HEK293T (cell line): ENCODE measurements at regions not wholly inside any gene's neighbourhood (a gene's known extent, or its start where the extent isn't known, plus 50 kb on each side); places are given as distances from the start of the nearest gene placed in this dataset.

Source experiments
- ARNT ChIP-seq: fragments of 450-650 bp; IDR thresholded peaks from 2 replicates; pipeline ENCODE4 v1.6.1; 2017; ENCODE audit warnings: mild to moderate bottlenecking
- BHLHE40 ChIP-seq: fragments of 450-650 bp; IDR thresholded peaks from 2 replicates; pipeline ENCODE4 v1.6.1; 2016; ENCODE audit warnings: mild to moderate bottlenecking, moderate library complexity, borderline replicate concordance
- CTBP1 ChIP-seq: fragments of 450-650 bp; IDR thresholded peaks from 2 replicates; pipeline ENCODE4 v1.6.1; 2016; ENCODE audit warnings: borderline replicate concordance
- ELF4 ChIP-seq: fragments of 450-650 bp; IDR thresholded peaks from 2 replicates; pipeline ENCODE4 v1.6.1; 2017; ENCODE audit warnings: antibody characterized with exemption
- FOXA1 ChIP-seq: fragments of 450-650 bp; IDR thresholded peaks from 2 replicates; pipeline ENCODE4 v1.6.1; 2016; ENCODE audit warnings: mild to moderate bottlenecking
- FOXK2 ChIP-seq: fragments of 450-650 bp; IDR thresholded peaks from 2 replicates; pipeline ENCODE4 v1.6.1; 2016; ENCODE audit warnings: mild to moderate bottlenecking
- FOXM1 ChIP-seq: fragments of 450-650 bp; IDR thresholded peaks from 2 replicates; pipeline ENCODE4 v1.6.1; 2017; ENCODE audit warnings: mild to moderate bottlenecking, borderline replicate concordance
- HDGF ChIP-seq: fragments of 450-650 bp; IDR thresholded peaks from 2 replicates; pipeline ENCODE4 v1.6.1; 2017; ENCODE audit warnings: antibody characterized with exemption, borderline replicate concordance
- NFRKB ChIP-seq: fragments of 450-650 bp; IDR thresholded peaks from 2 replicates; pipeline ENCODE4 v1.6.1; 2016; ENCODE audit warnings: mild to moderate bottlenecking, moderate library complexity
- PKNOX1 ChIP-seq: fragments of 450-650 bp; IDR thresholded peaks from 2 replicates; pipeline ENCODE4 v1.6.1; 2016
- SP1 ChIP-seq: fragments of 450-650 bp; IDR thresholded peaks from 2 replicates; pipeline ENCODE4 v1.6.1; 2017
- SUZ12 ChIP-seq: fragments of 450-650 bp; IDR thresholded peaks from 2 replicates; pipeline ENCODE4 v1.6.1; 2016; ENCODE audit warnings: mild to moderate bottlenecking
- ZNF384 ChIP-seq: fragments of 450-650 bp; IDR thresholded peaks from 2 replicates; pipeline ENCODE4 v1.6.1; 2016

- TF ChIP-seq ELF4, result no peak
- no peak for TF ChIP-seq FOXA1
- TF ChIP-seq CTBP1, result no peak
- no peak for TF ChIP-seq SP1
- TF ChIP-seq BHLHE40, result no peak
- TF ChIP-seq NFRKB, result no peak
- TF ChIP-seq ZNF384, result no peak
- TF ChIP-seq SUZ12, result no peak
- no peak for TF ChIP-seq ARNT
- no peak for TF ChIP-seq HDGF
- no peak for TF ChIP-seq FOXM1
- TF ChIP-seq FOXK2, result no peak
- no peak for TF ChIP-seq PKNOX1
These were observed 238.8 kb upstream of the TLE3 start for GRCh38 chr15:70336425-70337009.
